ENCODE measurements at regions not wholly inside any gene's neighbourhood (a gene's known extent, or its start where the extent isn't known, plus 50 kb on each side); places are given as distances from the start of the nearest gene placed in this dataset.
"Not testable (repeated sequence)": the region's sequence is repeated elsewhere in the genome, so short reads cannot be mapped to it uniquely, and the experiment has no call there.

DNA sequence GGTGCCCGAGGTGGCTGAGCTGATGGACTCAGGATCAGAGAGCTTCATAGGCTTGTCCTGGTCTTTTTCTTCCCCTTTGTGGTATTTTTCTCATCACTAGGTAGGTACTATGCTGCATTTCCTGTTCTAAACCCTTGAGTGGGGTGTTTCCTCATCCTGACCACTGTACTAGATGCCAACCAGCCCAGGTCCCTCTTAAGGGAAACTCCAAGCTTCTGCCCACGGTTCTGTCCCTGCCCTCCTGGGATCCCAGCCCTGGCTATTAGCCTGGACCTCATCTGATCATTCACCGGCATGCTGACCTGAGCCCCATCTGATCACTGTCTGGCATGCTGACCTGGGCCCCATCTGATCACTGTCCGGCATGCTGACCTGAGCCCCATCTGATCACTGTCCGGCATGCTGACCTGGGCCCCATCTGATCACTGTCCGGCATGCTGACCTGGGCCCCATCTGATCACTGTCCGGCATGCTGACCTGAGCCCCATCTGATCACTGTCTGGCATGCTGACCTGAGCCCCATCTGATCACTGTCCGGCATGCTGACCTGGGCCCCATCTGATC lies 207.6 kb downstream of the NDUFA10 start:
- not testable (repeated sequence) for DNase-seq

DNA sequence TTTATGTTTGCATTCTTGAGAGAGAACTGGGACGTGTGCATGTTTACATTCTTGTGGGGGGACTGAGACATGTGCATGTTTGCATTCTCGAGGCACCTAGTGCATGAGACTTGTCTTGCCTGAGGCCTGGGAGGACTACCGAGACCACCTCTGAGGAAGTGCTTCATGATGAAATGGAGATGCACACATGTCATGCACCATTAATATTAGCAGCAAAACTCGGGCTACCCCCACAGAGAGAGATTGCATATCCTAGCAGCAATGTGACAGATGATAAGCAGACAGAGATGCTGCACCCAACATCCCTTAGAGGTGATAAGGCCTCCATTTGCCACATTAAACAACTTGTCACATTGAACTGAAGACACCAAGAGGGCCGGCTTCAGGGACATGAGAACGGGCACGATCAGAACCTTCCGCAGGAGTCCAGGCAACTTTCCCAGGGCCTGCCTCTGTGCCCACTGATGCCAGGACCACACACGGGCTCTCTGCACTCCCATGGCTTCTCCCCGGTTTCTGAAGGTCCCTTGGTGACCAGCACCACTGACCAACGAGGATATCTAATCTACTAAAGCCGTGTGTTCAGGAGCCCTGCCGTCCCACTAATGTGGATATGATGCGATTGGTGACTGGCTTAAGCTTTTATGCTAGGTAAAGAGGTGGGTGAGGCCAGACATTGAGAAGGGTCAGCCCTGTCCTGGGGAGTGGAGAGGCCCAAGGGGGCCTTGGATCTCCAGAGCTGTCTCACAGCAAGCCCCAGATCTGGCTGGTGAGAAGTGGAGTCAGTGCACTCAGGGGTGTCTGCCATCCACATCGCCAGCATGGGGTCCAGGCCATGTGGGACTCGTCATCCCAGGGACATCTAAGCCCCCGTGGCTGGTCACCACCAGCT lies 208.3 kb downstream of the NDUFA10 start:
- DNase-seq, result no peak

DNA sequence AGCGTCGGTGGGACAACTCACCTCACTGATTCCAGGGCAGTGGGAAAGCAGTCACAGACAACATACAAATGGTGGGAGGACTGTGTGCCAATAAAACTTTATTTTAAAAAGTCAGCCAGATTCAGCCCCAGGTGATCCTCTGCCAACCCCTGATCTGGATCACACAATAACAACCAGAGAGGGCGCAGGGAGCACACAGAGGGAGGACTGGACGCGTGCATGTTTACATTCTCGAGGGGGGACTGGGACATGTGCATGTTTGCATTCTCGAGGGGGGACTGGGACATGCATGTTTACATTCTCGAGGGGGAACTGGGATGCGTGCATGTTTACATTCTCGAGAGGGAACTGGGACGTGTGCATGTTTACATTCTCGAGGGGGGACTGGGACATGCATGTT lies 209.5 kb downstream of the NDUFA10 start:
- no peak for DNase-seq

DNA sequence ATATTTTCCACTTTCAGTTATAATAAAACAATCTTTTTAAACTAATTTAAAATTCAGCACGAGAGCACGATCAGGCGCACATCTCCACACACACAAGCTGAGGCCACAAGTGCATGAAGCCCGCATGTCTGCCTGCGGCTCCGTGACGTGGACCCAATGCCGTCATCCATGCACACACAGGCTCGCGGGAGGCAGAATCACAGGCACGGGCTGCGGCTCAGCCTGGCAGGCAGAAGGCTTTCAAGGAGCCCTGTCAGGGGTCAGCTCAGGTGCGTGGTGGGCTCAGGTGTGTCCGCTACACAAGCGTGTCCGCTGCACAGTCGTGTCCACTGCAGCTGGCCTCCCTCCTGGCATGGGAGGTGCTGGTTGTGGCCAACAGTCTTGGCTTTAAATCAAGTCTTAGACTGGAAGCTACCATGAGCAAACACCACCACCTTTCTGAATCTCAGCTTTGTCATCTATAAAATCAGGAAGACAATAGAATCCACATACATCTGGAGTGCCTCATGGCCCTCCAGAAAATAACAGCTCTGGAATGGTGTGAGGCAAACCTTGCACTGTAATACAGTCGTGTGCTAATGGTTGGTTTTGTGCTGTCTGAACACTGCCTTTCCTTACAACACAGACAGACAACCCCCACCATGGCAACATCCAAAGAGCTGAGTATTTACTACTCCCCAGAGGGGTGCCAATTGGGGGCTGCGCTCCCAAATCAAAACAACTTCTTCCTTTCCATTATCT lies 210.1 kb downstream of the NDUFA10 start:
- no peak for DNase-seq

DNA sequence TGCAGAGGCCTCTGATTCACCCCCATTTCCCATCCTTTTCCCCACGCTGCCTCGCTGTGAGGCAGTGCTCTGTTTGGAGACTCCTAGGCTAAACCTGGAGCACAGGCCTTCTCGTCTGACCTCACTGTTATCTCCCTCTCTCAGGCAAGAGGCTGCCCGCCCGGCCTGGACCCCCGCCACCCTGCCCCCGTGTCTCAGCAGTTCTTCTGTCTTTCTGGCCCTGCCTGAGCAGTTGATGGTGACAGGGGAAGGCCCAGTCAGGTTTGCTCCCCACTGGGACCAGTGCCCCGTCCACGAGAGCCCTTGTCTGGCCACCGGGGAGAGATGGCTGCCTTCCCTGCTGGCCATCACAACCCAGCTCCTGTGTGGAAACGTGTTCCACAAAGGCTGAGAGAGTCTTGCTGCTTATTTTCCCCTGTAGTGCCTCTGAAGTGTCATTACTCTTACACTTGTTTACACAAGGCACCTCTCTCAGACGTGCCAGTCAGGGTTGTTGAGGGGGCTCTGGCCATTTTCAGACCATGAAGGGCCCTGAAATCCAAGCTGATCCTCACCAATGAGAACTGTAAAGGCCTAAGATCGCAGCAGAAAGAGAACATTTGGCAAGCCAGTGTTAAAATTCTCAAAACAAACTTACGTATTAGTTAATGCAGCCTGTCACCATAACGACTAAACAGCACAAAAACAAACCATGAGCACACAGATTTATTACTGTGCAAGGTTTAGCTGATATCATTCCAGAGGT lies 210.9 kb downstream of the NDUFA10 start:
- DNase-seq, result no peak

DNA sequence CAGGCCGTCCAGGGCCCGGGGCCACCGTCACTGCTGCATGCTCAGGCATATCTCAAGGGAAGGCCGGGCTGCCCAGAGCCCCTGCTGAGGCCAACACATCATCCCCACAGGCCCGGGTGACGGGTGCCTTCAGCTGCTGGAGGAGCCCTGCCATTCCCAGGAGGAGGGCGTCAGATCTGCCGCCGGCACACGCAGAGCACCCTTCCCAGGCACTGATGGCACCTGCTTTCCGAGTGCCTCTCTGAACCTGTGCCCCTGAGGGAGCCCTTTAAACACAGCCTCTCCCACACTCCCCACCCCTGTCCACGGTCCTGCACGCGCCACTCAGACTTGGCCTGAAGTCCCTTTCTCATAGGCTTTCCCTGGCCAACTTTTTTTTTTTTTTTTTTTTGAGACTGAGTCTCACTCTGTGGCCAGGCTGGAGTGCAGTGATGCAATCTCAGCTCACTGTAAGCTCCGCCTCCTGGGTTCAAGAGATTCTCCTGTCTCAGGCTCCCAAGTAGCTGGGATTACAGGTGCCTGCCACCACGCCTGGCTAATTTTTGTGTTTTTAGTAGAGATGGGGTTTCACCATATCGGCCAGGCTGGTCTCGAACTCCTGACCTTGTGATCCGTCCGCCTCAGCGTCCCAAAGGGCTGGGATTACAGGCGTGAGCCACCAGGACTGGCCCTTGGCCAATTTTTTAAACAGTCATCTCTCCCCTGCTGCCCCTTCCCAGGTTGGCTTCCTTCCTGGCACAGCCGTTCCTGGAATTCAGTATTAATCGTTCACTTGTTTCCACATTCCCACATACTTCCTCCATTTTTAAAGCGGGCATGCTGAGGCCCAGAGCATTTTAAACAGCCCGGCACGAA lies 211.7 kb downstream of the NDUFA10 start:
- DNase-seq, result no peak

DNA sequence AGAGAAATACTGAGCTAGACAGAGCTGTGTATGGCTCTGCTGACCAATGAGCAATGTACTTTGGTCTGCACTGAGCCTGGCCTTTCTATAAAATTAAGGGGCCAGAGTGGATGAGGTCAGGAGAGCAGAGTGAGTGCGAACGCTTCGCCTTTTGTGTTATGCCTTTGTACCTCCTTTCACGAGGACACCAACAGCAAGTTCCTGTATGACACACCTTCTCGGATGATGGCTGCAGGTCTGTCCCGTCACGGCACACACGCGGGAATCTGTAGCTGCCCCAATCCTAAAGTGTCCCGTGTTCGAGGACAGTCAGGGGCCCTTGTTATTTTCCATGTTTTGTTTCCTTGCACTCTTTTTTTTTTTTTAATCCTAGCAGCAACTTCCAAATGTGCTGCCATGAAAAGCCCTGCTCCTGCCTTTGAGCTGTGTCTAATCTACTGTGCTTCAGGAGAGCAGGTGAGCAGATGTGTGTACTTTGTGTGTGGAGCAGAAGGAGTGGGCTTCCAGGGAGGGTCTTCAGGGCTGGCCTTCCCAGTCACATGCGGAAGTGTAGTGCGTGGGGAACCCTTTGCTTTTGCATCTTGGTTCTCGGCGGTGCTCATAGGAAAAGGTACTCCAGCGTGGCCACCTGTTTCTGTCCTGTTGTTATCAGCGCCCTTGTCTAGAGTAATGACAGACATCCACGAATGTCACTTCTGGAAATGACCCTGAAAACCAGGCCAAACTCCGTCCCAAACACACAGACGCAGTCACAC lies 213.2 kb downstream of the NDUFA10 start:
- DNase-seq, result no peak

DNA sequence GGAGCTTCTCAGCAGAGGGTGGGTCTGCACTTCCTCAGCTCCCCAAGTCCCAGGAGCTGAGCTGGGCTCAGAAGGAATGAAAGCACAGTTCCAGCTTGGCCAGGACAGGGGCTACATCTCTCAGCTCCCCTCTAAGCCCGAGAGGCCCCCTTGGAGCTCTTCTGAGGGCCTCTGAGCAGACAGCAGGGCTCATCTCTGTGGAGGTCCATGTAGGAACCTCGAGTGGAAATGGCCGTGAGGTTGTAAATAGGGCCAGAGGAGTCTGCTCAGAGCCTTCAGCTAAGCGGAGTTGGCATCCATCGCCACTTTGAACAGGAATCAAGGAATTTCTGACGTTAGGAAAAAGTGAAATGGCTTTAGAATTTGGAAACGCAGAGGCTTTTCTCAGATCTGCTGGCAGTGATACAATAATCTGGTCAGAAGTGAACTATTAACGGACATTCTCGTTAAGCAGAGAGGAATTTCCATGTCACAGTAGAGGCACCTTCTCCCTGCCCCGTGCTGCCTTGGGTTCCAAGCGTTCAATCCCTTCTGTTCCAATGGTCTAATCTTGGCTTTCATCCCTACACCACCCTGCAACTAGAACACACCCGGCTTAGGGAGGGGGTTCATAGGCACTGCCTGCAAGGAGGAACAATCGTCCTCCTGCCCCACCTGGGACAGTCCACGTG lies 213.9 kb downstream of the NDUFA10 start:
- no peak for DNase-seq

DNA sequence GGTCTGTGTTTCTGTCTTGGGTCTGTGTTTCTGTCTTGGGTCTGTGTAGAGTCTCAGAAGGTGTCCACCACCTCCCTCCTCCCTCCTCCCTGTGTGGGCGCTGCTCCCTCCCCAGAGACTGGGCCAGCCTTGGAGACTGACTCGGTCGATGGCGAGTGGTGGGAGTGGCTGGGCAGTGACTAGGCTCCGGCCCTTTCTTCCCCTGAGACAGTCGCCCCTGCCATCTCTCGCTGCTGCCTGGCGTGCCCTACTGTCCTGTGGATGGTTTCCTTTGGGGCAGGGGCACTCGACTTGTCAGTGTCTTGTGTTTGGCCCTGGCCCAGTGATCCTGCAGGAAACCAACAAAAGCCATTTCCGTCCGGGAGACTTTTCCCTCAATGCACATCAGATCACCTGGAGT lies 215.8 kb downstream of the NDUFA10 start:
- DNase-seq, result no peak

DNA sequence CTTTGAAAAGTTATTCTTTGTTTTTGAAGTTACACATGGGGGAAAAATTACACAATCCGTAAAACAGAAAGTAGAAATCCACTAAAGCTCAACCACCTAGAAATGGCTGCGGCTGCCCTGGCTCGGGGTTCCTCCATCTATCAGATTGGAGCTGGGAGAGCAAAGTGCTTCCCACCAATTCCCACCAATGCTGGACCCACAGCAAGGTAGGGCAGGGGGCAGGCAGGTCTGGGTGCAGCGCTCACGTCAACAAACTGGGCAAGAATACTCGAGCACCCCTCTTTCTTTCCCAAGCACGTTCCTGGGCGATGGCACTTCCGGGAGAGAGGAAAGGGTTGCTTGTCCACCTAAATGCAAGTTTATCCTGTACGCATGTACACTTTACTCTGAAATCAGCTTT lies 217.6 kb downstream of the NDUFA10 start:
- no peak for DNase-seq

DNA sequence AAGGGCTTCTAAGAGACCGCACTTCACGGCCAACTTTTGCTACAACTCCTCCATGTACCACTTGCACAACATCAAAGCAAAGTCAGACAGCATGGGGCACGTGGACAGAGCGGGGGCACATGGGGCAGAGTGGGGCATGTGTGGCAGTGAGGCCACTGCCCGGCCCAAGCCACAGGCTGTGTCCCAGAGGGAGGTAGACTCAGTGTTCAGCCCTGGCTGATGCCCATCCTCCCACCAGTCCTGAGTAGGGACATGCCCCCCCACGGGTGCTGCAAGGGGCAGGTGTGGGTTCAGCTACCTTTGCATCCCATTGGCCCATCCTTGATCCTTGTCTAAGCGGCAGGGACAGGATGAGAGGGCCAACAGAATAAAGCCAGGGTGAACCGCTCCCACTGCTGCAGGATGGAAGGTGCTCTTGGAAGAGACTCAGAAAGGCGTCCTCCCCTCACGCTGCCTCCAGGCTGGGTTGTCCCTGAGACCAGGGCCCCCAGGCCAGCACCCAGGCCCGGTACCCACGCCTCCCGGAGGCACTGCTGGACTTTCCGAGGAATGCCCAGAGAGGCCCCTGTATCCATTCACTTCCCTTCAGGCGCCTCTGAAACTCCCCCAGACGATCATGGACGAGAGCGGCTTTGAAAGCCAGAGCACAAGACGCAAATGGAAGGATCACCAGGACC lies 218.2 kb downstream of the NDUFA10 start:
- DNase-seq, result no peak

DNA sequence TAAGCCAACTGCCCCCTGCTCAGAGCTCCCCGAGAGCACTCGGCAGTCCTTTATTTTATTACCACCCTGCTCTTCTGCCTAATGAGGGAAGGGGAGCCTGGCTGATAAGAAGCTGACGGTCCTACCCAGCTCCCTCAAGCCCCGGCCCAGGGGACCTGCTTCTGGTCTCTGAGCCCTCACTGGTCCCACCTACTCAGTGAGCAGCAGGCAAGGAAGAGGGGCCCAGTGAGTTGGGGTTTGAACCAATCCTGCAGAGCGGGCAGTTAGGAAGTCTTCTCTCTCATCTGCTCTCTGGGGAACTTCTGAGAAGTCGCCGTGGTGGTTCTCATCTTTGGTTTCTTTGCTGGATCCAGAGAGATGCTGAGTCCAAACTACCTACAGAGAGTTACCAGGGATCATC lies 218.9 kb downstream of the NDUFA10 start:
- DNase-seq, result no peak

DNA sequence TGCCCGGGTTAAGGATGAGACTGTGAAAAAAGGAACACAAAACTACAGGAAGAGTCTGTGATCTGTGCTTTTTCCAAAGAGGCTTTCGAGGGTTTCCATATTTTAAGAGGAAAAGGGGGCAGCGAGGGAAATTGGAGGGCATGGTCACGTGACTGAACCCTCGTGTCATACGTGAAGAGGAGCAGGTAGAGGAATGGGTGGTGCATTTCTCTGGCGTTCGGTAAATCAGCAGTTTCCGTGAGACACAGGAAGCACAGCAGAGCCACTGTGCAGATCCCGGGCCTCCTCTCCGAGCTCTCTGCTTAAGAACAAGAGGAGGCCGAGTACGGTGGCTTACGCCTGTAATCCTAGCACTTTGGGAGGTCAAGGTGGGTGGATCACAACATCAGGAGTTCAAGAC lies 219.7 kb downstream of the NDUFA10 start:
- DNase-seq, result no peak

DNA sequence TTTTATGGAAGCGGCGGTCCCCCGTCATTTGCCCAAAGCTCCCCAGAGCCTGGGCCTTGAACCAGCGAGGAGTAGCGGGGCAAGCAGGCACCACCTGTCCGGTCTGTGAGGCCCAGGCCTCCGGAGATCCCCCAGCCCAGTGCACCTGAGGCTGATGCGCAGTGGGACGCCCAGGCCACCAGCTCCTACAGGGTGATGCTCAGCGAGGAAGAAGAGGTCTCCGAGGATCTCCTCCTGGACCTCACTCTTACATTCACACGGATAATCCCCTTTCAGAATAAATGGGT lies 220.2 kb downstream of the NDUFA10 start:
- no peak for DNase-seq

DNA sequence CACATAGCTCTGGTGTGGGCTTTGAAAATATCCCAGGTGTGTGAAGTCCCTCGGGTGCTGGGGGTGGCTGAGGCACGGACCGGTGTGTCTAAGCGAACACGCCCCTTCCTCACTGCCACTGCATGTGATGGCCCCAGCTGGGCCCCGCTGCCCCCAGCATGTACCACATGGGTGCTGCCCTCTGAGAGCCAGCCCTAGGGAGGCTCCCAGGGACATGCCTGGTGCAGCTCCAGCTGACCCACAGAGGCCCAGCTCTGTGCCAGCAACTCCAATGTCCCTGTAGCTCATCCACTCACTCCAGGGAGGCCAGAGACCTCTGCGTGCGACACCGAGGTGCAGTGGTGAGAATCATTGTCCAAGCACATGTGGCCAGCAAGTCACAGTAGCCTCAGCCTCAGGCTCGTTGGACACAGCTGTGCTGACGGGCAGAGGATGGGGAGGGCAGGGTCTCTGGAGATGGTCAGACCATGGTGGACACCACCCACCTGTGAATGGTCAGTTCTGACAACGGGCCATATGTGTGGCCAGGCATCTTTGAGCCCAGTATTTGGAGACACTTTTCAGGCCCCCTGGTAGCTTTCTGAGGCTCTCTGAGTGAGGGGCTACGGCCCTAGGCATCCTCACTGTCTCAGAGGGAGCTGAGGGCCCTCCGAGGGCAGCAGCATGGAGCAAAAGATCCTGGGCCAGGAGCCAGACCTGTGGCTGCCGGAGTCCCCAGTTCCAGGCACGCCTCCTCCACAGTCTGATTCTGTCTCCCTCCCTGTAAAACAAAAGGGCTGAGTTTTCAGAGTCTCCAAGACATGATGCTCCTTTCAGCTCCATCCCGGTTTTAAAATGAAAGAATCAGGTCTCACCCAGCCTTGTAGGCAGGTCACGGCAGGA lies 220.7 kb downstream of the NDUFA10 start:
- no peak for DNase-seq

DNA sequence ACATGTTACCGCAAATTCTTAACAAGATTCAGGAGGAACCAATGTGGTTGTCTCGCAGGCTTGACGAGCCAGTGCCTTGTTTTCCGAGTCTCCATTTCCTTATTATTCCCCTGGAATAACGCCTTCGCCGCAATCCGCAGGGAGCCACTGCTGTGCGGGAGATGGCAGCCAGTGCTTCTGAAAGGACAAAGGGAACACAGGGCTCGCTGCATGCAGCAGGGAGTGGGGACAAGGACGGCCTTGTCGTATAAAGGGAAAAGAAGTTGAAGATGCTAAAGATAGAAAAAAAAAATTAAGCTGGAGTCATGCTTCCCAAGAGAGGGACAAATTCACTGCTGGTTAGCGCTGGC lies 221.4 kb downstream of the NDUFA10 start:
- DNase-seq, result no peak

DNA sequence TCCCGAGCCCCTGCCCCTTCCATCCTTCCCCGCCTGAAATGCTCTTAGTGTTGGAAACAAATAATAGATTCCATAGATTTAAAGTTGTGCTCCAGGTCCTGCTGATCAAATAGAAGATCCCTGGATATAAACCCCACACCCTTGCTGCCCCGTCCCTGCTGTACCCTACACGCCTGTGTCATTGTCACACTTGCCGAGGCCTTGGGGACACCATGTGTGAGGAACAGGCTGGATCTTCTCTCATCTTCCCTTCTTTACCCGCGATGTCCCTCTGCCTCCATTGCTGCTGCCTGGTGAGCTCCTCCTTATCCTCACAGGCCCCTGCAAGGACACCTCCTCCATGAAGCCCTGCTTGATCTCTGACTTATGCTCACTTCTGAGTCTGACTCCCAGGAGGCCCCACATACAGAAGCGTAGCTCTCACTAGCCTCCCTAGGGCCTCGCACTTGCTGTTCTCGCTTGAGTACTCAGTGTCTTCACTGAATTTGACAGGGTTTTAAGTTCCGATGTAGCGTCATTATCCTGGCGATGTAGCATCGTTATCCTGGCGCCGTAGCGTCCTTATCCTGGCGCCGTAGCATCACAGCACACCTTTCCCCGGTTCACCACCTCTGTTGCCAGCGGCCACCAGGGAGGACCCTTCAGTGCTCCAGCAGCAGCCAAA lies 221.9 kb downstream of the NDUFA10 start:
- no peak for DNase-seq

DNA sequence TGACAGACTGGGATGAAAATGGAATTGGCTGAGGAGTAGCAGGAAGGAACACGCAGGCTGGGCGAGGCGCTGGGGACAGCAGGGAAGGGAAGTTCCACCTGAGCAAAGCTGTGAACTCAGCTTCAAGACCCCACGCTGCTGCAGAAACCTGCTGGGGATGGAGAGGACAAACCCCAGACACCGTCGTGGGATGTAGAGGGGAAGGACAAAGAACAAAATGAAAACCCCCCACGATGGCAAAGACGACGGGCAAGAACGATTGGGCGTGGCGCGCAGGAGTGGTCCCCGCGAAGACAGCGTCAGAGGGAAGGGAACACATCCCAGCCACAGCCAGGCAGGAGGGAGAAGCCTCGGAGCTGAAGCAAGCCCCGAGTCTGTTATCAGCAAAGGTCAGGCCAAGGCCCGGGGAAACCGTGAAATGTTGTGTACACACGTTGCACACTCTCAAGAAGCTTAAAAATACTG lies 222.9 kb downstream of the NDUFA10 start:
- no peak for DNase-seq
